GM19025 (cell line): ENCODE measurements at regions not wholly inside any gene's neighbourhood (a gene's known extent, or its start where the extent isn't known, plus 50 kb on each side); places are given as distances from the start of the nearest gene placed in this dataset.

Experiments
- ATAC-seq: cut with Tn5 transposase; IDR thresholded peaks from one replicate; pipeline ENCODE4 v1.9.1; 2021; ENCODE audit warnings: mild to moderate bottlenecking, low read depth, moderate library complexity; ENCODE audit not compliant: unreplicated experiment

- ATAC-seq, result no peak
These were observed 155.0 kb downstream of the SETD4 start for GRCh38 chr21:35905096-35905962.

DNA sequence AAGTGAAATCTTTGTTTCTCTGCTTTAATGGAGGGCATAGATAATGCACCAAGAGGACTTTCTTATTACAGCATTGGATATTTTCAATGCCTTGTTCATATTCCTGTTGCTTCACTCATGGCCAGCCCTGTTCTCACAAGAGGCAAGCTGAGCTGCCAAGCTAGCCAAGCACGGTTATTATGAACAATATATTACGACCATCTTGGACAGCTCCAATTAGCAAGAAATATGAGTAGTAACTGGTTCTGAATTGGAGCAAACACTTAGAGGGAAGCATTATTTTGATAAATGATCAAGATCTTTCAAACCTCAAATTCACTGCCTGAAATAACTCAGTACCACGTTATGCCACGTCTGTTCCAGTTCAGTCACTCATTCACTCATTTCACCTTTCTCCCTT is 159.8 kb downstream of the SETD4 start:
- ATAC-seq, result no peak

GRCh38 chr21:35896060-35896459 is 164.3 kb downstream of the SETD4 start:
- ATAC-seq, result no peak

DNA sequence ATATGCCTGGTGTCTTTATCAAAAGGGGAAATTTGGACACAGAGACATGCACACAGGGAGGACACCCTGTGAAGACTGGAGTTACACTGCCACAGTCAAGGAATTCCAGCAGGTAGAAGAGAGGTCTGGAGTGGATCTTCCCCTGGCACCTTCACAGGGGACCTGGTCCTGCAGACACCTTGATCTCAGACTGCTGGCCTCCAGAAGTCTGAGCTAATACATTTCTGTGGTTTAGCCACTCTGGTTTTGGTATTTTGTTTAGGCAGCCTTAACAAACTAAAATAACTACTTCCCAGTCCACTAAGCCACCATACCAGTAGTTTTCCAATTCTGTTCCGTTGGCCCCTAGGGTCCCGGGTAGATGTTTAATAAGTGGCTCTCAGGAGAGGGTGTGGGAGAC is 164.7 kb downstream of the SETD4 start:
- ATAC-seq, result no peak

- no peak for ATAC-seq
These were observed 167.2 kb downstream of the SETD4 start for GRCh38 chr21:35893156-35893555.

- no peak for ATAC-seq
These were observed 173.4 kb downstream of the SETD4 start for GRCh38 chr21:35886887-35887286.

GRCh38 chr21:35885942-35886541 is 174.3 kb downstream of the SETD4 start:
- no peak for ATAC-seq

DNA sequence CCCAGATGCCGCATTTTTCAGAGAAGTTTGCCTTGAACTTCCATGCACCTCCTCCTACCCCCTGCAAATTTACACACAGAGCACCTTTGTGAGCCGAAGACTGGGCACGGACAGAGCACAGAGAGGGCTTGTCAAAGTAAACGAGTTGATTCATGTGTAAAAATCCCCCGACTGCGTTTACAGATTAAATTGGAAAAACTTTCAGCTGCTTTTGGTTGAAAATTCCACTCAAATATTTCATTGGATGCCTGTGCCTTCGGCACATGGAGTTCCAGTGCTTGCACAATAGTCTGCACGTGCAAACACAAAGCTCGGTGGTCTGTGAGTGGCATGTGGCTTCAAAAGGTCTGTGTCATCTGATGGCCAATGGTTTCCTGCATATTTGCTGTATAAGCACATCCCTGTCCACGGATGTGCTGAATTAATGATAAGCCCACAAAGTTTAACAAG is 177.5 kb downstream of the SETD4 start:
- no peak for ATAC-seq

DNA sequence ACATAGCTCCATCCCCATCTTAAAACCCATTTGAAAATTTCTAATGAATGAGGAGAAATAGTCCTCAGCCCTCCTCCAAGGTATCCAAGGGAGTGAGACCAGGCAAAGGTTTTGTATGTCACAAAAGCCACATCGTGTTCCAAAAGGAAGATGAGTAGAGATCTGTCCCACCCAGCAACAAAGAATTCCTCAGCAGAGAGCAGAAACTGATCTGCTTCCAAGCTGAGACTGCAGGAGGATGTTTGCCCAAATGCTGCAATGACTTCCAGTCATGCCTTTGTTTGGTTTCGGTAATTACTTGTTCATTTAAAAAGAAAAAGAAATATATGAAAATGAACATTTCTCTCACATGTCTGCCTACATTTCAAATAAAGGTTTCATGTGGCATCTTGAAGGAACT is 186.9 kb downstream of the SETD4 start:
- no peak for ATAC-seq

- no peak for ATAC-seq
These were observed 188.4 kb downstream of the SETD4 start for GRCh38 chr21:35871906-35872305.

DNA sequence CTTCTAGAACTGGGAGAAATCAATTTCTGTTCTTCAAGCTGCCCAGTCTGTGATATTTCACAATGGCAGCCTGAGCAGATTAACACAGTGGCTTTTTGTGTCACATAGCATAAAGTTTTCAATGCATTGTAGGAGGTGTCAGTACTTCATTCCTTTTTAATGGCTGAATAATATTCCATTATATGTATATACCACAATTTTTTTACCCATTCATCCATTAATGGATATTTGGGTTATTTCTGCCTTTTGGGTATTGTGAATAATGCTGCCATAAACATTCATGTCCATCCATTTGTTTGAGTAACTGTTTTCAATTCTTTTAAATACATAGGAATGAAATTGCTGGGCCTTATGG is 191.5 kb downstream of the SETD4 start:
- no peak for ATAC-seq

- ATAC-seq, result no peak
These were observed 192.1 kb downstream of the SETD4 start for GRCh38 chr21:35868005-35868868.

GRCh38 chr21:35864039-35864438 is 196.3 kb downstream of the SETD4 start:
- ATAC-seq, result no peak

- ATAC-seq, result no peak
These were observed 197.4 kb downstream of the SETD4 start for GRCh38 chr21:35862969-35863368.

DNA sequence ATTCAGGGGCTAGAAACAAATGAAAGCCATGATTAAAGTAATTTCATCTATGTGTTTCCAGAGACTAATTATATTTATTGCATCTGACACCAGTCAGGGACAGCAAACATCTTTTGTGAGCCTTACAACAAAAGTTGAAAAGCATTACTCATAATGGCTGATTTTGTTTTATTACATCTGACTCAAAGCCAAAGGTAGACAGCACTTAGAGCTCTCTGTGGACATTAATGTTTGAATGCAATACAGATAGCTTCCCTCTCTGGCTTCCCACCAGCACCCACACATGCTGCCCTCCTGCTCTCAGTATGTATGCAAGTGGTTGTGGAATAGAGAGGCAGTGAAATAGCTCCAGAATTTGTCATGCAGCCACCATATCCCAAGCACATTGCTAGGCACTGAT is 198.7 kb downstream of the SETD4 start:
- no peak for ATAC-seq

- no peak for ATAC-seq
These were observed 200.0 kb downstream of the SETD4 start for GRCh38 chr21:35860189-35860869.

DNA sequence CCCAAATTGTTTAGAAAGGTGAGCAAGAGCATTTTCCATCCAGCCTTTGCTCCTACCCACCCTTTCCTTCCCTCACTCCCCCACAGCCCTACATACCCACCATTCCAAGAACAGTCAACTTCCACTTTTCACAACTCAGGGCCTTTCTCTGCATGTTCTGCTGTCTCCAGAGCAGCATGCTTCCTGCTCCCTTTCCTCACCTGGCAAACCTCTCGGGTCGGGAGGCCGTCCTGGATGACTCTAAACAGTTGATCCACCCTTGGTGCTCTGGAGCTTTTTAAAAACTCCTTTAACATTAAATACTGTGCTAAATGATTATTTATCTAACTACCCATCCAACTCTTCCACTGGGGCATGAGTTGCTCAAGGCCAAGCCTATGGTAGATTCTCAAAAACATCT is 200.6 kb downstream of the SETD4 start:
- ATAC-seq, result no peak

- ATAC-seq, result no peak
These were observed 203.2 kb downstream of the SETD4 start for GRCh38 chr21:35857095-35857494.

GRCh38 chr21:35855484-35855883 is 204.8 kb downstream of the SETD4 start:
- no peak for ATAC-seq

DNA sequence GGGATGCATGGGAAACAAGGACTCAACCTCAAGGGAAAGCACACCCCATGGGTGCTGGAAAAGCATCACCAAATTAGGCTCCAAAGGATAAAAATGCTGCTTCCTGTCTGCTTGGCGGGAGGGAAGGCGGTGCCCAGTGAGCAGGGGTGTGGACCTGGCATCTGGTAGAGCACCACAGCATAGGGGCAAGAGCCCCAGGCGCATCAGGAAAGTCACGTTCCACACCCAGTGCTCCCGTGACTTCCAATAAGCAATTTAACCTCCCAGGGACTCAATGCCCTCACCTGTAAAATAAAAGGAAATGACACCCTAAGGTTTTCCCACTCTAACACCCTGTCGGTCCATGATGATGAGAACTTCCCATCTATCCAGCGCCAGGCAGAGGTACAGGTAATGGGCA is 206.0 kb downstream of the SETD4 start:
- no peak for ATAC-seq
